ENCODE measurements at regions not wholly inside any gene's neighbourhood (a gene's known extent, or its start where the extent isn't known, plus 50 kb on each side); places are given as distances from the start of the nearest gene placed in this dataset.
"Not testable (repeated sequence)": the region's sequence is repeated elsewhere in the genome, so short reads cannot be mapped to it uniquely, and the experiment has no call there.

- H3K4me3 ChIP-seq: no peak overlapping the region
- no peak for DNase-seq
- H3K9me3 ChIP-seq: no peaks in the 10 kb centered on the region
- no peaks in the 10 kb centered on the region for H3K36me3 ChIP-seq
- no peaks in the 10 kb centered on the region for H3K27me3 ChIP-seq
These were observed 129.1 kb upstream of the ITGB1 start for GRCh38 chr10:33087152-33087551.

- no peak for DNase-seq
- Histone ChIP-seq H3K4me3 (no peak overlapping the region), H3K36me3 (no peaks in the 10 kb centered on the region), H3K9me3 (no peaks in the 10 kb centered on the region), H3K27me3 (no peaks in the 10 kb centered on the region)
These were observed 128.1 kb upstream of the ITGB1 start for GRCh38 chr10:33086100-33086499.

GRCh38 chr10:33085313-33085833, 127.3 kb upstream of the ITGB1 start:
- H3K4me3 ChIP-seq: no peak overlapping the region
- DNase-seq: no peak
- no peaks in the 10 kb centered on the region for H3K36me3 ChIP-seq
- no peaks in the 10 kb centered on the region for H3K27me3 ChIP-seq
- no peaks in the 10 kb centered on the region for H3K9me3 ChIP-seq

GRCh38 chr10:33084453-33084852, 126.4 kb upstream of the ITGB1 start:
- Histone ChIP-seq H3K36me3 (no peaks in the 10 kb centered on the region), H3K4me3 (no peak overlapping the region), H3K9me3 (no peaks in the 10 kb centered on the region), H3K27me3 (no peaks in the 10 kb centered on the region)
- no peak for DNase-seq

- DNase-seq: no peak
These were observed 124.4 kb upstream of the ITGB1 start for GRCh38 chr10:33082373-33082895.

GRCh38 chr10:33080467-33080866, 122.4 kb upstream of the ITGB1 start:
- H3K9me3 ChIP-seq, H3K36me3 ChIP-seq, H3K4me3 ChIP-seq, H3K27me3 ChIP-seq, DNase-seq: not testable (repeated sequence)

More at GRCh38 chr10:33082373-33082895, 124.4 kb upstream of the ITGB1 start:
- Histone ChIP-seq H3K4me3 (no peak overlapping the region), H3K36me3 (no peaks in the 10 kb centered on the region), H3K9me3 (no peaks in the 10 kb centered on the region), H3K27me3 (no peaks in the 10 kb centered on the region)

GRCh38 chr10:33074443-33074842, 116.4 kb upstream of the ITGB1 start:
- Histone ChIP-seq H3K4me3 (no peak overlapping the region), H3K9me3 (no peaks in the 10 kb centered on the region; the same call in 1 of the 2 replicates), H3K36me3 (no peaks in the 10 kb centered on the region), H3K27me3 (no peaks in the 10 kb centered on the region)
- DNase-seq: no peak

- Histone ChIP-seq H3K36me3 (no peaks in the 10 kb centered on the region), H3K9me3 (no peaks in the 10 kb centered on the region; the same call in 1 of the 2 replicates), H3K4me3 (no peak overlapping the region), H3K27me3 (no peaks in the 10 kb centered on the region)
- no peak for DNase-seq
These were observed 115.8 kb upstream of the ITGB1 start for GRCh38 chr10:33073641-33074415.

- Histone ChIP-seq H3K27me3 (no peaks in the 10 kb centered on the region), H3K36me3 (no peaks in the 10 kb centered on the region), H3K9me3 (no peaks in the 10 kb centered on the region; the same call in 1 of the 2 replicates), H3K4me3 (no peak overlapping the region)
- no peak for DNase-seq
These were observed 113.8 kb upstream of the ITGB1 start for GRCh38 chr10:33071857-33072256.

GRCh38 chr10:33070101-33070500, 112.1 kb upstream of the ITGB1 start:
- no peak for DNase-seq
- Histone ChIP-seq H3K27me3 (no peaks in the 10 kb centered on the region), H3K36me3 (no peaks in the 10 kb centered on the region), H3K9me3 (no peaks in the 10 kb centered on the region; the same call in 1 of the 2 replicates), H3K4me3 (no peak overlapping the region)

GRCh38 chr10:33067917-33068316, 109.9 kb upstream of the ITGB1 start:
- H3K9me3 ChIP-seq: no peaks in the 10 kb centered on the region
- H3K4me3 ChIP-seq: no peak overlapping the region
- H3K27me3 ChIP-seq: no peaks in the 10 kb centered on the region
- DNase-seq: no peak
- no peaks in the 10 kb centered on the region for H3K36me3 ChIP-seq

- Histone ChIP-seq H3K36me3 (no peaks in the 10 kb centered on the region), H3K27me3 (no peaks in the 10 kb centered on the region), H3K4me3 (no peak overlapping the region), H3K9me3 (no peaks in the 10 kb centered on the region)
- no peak for DNase-seq
These were observed 109.5 kb upstream of the ITGB1 start for GRCh38 chr10:33067481-33067880.

- H3K9me3 ChIP-seq: no peaks in the 10 kb centered on the region
- H3K4me3 ChIP-seq: no peak overlapping the region
- DNase-seq: no peak
- H3K27me3 ChIP-seq: no peaks in the 10 kb centered on the region
- no peaks in the 10 kb centered on the region for H3K36me3 ChIP-seq
These were observed 108.7 kb upstream of the ITGB1 start for GRCh38 chr10:33066558-33067236.

GRCh38 chr10:33065111-33065510, 107.1 kb upstream of the ITGB1 start:
- DNase-seq: no peak
- Histone ChIP-seq H3K27me3 (no peaks in the 10 kb centered on the region), H3K36me3 (no peaks in the 10 kb centered on the region), H3K9me3 (no peaks in the 10 kb centered on the region), H3K4me3 (no peak overlapping the region)

- no peak overlapping the region for H3K4me3 ChIP-seq
- DNase-seq: no peak
- H3K9me3 ChIP-seq: no peaks in the 10 kb centered on the region
- no peaks in the 10 kb centered on the region for H3K27me3 ChIP-seq
- H3K36me3 ChIP-seq: no peaks in the 10 kb centered on the region
These were observed 106.7 kb upstream of the ITGB1 start for GRCh38 chr10:33064706-33065105.

GRCh38 chr10:33057620-33058019, 99.6 kb upstream of the ITGB1 start:
- no peaks in the 10 kb centered on the region for H3K27me3 ChIP-seq
- H3K9me3 ChIP-seq: no peaks in the 10 kb centered on the region; the same call in 1 of the 2 replicates
- no peaks in the 10 kb centered on the region for H3K36me3 ChIP-seq
- no peak for DNase-seq
- no peak overlapping the region for H3K4me3 ChIP-seq

GRCh38 chr10:33056828-33057596, 99.0 kb upstream of the ITGB1 start:
- Histone ChIP-seq H3K27me3 (no peaks in the 10 kb centered on the region), H3K36me3 (no peaks in the 10 kb centered on the region), H3K9me3 (no peaks in the 10 kb centered on the region; the same call in 1 of the 2 replicates), H3K4me3 (no peak overlapping the region)
- no peak for DNase-seq
